Renal cortex interstitium (tissue), 11 donors: ENCODE measurements at regions not wholly inside any gene's neighbourhood (a gene's known extent, or its start where the extent isn't known, plus 50 kb on each side); places are given as distances from the start of the nearest gene placed in this dataset.
"Not testable (repeated sequence)": the region's sequence is repeated elsewhere in the genome, so short reads cannot be mapped to it uniquely, and the experiment has no call there.

Source experiments
- DNase-seq, 11 donors: peaks; one replicate each; pipeline ENCODE4 v3.0.0-alpha.2; 2013; ENCODE audit warnings: low read depth in 9 of 11, low spot score in 4 of 11; ENCODE audit errors: extremely low read depth in 1 of 11

GRCh38 chr10:58072634-58073033, 195.1 kb downstream of the IPMK start:
- DNase-seq: no peak

GRCh38 chr10:58070956-58071355, 196.7 kb downstream of the IPMK start:
- DNase-seq: no peak

DNA sequence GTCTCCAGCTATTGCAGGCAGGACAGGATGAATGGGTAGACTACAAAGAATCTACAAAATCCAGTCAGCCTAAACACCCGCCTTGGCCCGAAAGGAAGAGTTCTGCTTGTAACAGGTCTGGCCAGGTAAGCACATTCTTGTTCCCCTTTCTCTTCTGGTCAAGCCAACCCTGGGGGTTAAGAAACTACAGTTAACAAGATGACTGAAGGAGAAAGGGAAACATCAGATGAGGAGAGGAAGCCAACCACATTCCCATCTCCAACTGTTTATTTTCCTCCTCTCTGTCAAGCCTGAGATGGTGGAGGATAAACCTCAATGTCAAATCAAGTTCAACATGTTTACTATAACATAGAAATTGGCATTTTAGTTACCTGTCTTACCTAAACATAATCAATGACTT, 198.9 kb downstream of the IPMK start:
- DNase-seq: no peak

DNA sequence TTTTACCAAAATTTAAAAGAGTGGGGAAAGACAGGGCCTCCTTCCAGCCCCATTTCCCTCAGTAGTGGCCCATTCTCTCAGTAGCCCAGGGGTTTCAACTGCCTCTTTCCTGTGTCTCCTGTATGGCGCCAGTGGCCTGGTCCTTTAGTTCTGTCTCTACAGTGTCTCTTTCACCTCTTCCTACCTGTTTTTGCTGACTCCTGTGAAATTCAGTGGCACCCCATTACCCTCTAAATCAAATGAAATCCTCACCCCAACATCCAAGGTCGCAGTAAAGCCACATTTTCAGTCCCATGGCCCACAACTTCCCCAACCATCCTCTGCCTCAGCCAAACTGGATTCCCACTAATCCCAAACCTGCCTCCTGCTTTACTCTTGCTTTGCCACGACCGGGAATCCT, 200.7 kb downstream of the IPMK start:
- no peak for DNase-seq

DNA sequence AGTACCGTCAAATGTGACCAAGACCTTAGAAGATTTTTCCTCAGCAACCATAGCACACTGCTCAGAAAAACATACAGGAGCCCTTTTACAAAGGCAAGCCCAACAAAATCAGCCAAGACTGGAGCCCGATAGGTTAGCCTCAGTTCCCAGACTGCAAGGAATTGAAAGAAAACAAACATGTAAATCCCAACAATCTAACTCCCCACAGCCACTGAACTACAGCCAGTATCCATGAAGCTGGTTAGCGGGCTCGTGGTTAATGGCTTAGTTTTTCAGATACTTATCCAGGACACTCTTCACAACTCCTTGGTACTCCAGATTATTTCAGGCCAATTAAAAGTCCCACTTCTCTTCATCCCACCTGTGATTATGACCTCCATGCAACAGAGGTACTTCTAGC, 201.6 kb downstream of the IPMK start:
- no peak for DNase-seq

- no peak for DNase-seq
Measured at GRCh38 chr10:58065529-58065815, 202.2 kb downstream of the IPMK start.

GRCh38 chr10:58064714-58065528, 202.8 kb downstream of the IPMK start:
- DNase-seq: peak; percentile 22 to 61 (median 41)

- no peak for DNase-seq
Measured at GRCh38 chr10:58063861-58064480, 203.7 kb downstream of the IPMK start.

DNA sequence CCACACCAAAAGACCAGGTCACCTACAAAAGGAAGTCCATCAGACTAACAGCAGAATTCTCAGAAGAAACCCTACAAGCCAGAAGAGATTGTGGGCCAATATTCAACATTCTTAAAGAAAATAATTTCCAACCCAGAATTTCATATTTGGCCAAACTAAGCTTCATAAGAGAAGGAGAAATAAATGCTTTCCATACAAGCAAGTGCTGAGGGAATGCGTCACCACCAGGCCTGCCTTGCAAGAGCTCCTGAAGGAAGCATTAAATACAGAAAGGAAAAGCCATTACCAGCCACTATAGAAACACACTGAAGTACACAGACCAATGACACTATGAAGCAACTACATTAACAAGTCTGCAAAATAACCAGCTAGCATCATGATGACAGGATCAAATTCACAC, 209.0 kb downstream of the IPMK start:
- not testable (repeated sequence) for DNase-seq

- no peak for DNase-seq
Measured at GRCh38 chr10:58054881-58055280, 212.8 kb downstream of the IPMK start.

- no peak for DNase-seq
Measured at GRCh38 chr10:58052772-58053171, 214.9 kb downstream of the IPMK start.

DNA sequence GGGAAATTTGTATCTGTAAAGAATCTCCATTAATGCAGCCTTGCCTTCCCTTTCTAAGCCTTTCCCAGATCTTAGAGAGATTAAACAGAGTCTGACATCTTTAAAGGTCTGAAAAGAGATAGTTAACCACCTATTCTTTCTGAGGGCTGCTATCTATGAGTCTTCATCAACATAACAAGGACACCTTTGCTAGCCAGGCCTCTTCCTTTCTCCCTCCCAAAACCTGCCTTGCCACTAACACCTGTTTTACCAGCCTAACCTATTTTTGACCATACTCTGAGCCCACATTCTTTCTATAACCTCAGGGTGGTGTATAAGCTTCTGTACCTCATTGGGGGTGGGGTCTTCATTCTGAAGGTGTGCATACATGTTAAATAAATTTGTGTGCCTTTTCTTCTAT, 217.1 kb downstream of the IPMK start:
- no peak for DNase-seq

DNA sequence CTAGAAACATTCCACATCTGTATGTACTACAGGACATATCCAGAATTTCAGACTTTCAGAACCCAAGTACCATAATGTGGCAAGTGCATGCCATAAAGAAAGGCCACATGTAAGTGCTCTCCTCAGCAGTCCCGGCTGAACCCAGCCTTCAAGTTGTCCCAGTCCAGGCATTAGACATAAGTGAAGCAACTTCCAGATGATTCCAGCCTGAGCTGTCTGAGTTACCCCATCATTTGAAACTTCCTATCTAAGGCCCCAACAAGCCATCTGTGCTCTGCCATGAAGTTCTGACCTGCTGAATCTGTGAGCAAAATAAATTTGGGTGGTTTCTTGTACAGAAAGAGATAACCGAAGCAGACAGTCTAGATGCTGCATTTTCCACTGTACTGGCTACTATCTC, 218.8 kb downstream of the IPMK start:
- no peak for DNase-seq

DNA sequence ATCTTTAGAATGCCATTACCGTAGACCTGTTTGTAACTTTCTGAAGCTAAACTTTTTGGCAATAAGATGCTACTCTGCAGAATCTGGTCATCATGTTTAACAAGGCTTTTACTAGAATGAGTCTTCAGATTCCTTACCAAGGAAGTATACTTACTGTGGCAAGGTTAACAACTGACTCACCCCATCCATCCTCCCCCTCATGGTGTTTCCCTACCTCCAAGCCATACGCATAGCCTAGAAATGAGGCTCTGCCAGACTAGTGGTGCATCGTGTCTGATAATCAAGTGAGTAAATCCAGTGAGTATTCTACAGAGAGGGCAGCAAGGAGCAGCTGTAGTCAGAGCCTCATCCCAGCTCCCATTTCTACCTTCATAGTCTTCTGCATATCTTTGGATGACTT, 223.6 kb downstream of the IPMK start:
- DNase-seq: no peak

DNA sequence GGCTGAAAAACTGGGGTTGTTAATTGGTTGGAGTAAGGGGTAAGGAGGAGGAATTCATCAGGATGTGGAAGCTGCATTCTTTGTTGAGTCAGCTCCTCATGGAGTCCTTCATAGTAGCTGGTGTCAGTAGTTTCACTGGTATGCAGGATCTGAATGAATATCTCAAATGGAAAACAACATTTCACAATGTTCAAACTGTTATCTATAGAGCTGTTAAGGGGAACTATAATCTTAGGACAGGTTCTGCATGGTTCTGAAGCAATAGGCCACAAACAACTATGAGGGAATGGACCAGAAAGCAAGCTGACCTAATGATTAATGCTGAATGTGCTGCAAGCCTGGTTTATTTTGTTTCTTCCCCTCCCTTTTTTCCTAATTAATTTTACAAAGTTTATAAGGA, 225.8 kb downstream of the IPMK start:
- DNase-seq: no peak

DNA sequence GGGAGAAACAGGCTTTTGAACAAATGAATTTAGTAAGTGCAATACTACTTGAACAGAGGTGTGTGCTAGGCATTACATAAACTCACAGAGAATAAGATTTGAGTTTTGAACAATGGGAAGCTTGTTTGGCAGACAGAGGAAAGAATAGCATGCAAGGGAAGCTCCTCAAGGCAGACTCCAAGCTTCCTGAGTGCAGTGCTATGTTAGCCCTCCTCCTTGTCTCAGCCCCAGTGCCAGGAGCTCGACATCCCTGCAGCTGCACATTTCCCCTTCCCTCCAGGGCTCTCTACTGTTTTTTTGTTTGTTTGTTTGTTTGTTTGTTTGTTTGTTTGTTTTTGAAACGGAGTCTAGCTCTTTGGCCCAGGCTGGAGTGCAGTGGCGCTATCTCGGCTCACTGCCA, 237.5 kb downstream of the IPMK start:
- no peak for DNase-seq

DNA sequence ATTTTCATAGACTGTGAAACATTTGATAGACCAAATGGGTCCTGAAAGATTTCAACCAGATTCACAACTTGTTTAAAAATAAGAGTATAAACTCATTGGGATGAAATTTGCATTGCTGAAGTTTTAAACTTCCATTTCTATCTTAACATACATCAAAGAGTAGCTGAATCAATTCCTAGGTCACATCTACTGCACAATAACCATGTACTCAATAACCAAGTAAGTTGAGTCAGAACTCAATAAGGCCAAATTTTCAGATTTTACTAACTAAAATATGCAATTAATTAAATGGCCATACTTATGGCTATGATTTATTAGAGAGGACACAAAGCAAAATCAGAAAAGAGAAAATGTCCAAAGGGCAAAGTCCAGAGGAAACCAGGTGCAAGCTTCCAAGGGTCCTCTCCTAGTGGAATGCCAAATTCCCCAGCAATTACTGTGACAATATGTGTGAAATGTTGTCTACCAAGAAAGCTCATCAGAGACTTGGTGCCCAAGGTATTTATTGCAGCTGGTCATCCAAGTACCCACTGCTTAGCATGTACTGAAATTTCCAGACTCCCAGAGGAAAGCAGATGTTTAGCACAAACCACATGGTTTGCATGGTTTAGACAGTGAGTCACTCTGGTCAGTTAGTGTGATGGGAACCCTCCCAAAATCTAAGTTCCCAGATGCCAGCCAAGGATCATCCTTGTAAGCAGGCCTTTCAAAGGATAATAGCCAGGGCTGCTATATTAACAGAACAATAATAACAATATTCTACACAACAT, 238.9 kb downstream of the IPMK start:
- DNase-seq: no peak

GRCh38 chr10:58027426-58027825, 240.3 kb downstream of the IPMK start:
- no peak for DNase-seq

- no peak for DNase-seq
Measured at GRCh38 chr10:58026036-58026435, 241.7 kb downstream of the IPMK start.

- DNase-seq: peak in 10 of 11 donors; percentile 3 to 61 (median 14)
Measured at GRCh38 chr10:58023341-58024073, 244.2 kb downstream of the IPMK start.
